ENCODE measurements at regions not wholly inside any gene's neighbourhood (a gene's known extent, or its start where the extent isn't known, plus 50 kb on each side); places are given as distances from the start of the nearest gene placed in this dataset.
"Not testable (repeated sequence)": the region's sequence is repeated elsewhere in the genome, so short reads cannot be mapped to it uniquely, and the experiment has no call there.

GRCh38 chr12:33026791-33027190 lies 130.2 kb upstream of the PKP2 start:
- H4K20me1 ChIP-seq (ENCODE audit: insufficient read depth, low read length, poor library complexity, severe bottlenecking), result no peaks in the 10 kb centered on the region
- H2AFZ ChIP-seq (ENCODE audit: low read length), result no peak overlapping the region
- H3K36me3 ChIP-seq (ENCODE audit: insufficient read depth, low read length), result no peaks in the 10 kb centered on the region
- no peaks in the 10 kb centered on the region for H3K4me1 ChIP-seq (ENCODE audit: insufficient read depth, low read length, poor library complexity, severe bottlenecking)
- no peaks in the 10 kb centered on the region for H3K79me2 ChIP-seq (ENCODE audit: insufficient read depth, low read length)
- no peaks in the 10 kb centered on the region for H3F3A ChIP-seq (ENCODE audit: low read depth)
- no peak for TF ChIP-seq CTCF (conservative IDR thresholded peaks at IDR 0.05; ENCODE audit: low read length)
- TF ChIP-seq EZH2phosphoT487 (IDR thresholded peaks at IDR 0.05; ENCODE audit: borderline replicate concordance), result no peak
- H3K9me3 ChIP-seq (ENCODE audit: insufficient read depth, low read depth, low read length), result no peaks in the 10 kb centered on the region; the same call in 1 of the 2 replicates
- H3K27me3 ChIP-seq (ENCODE audit: insufficient read depth, low read length, poor library complexity, severe bottlenecking), result no peaks in the 10 kb centered on the region
- H3K4me3 ChIP-seq (ENCODE audit: low read length, poor library complexity, severe bottlenecking), result no peak overlapping the region
- H3K9ac ChIP-seq (ENCODE audit: low read depth, low read length, poor library complexity, severe bottlenecking), result no peak overlapping the region
- H3K9me2 ChIP-seq (replicated peaks; ENCODE audit: low read depth, low read length), result no peaks in the 10 kb centered on the region
- H3K4me2 ChIP-seq (ENCODE audit: low read depth, low read length, poor library complexity, severe bottlenecking), result no peak overlapping the region

GRCh38 chr12:33022724-33023123 lies 126.1 kb upstream of the PKP2 start:
- not testable (repeated sequence) for H3F3A ChIP-seq (ENCODE audit: low read depth); H3K9me3 ChIP-seq (ENCODE audit: insufficient read depth, low read depth, low read length); H3K4me2 ChIP-seq (ENCODE audit: low read depth, low read length, poor library complexity, severe bottlenecking); H3K36me3 ChIP-seq (ENCODE audit: insufficient read depth, low read length); H3K79me2 ChIP-seq (ENCODE audit: insufficient read depth, low read length); H3K27me3 ChIP-seq (ENCODE audit: insufficient read depth, low read length, poor library complexity, severe bottlenecking); H3K4me3 ChIP-seq (ENCODE audit: low read length, poor library complexity, severe bottlenecking); H4K20me1 ChIP-seq (ENCODE audit: insufficient read depth, low read length, poor library complexity, severe bottlenecking); H3K9ac ChIP-seq (ENCODE audit: low read depth, low read length, poor library complexity, severe bottlenecking); H3K9me2 ChIP-seq (replicated peaks; ENCODE audit: low read depth, low read length); H2AFZ ChIP-seq (ENCODE audit: low read length); H3K4me1 ChIP-seq (ENCODE audit: insufficient read depth, low read length, poor library complexity, severe bottlenecking)

- not testable (repeated sequence) for H3F3A ChIP-seq (ENCODE audit: low read depth); H4K20me1 ChIP-seq (ENCODE audit: insufficient read depth, low read length, poor library complexity, severe bottlenecking); H3K36me3 ChIP-seq (ENCODE audit: insufficient read depth, low read length); H3K79me2 ChIP-seq (ENCODE audit: insufficient read depth, low read length); H3K27me3 ChIP-seq (ENCODE audit: insufficient read depth, low read length, poor library complexity, severe bottlenecking); H3K4me1 ChIP-seq (ENCODE audit: insufficient read depth, low read length, poor library complexity, severe bottlenecking); H3K9me2 ChIP-seq (replicated peaks; ENCODE audit: low read depth, low read length); H3K4me2 ChIP-seq (ENCODE audit: low read depth, low read length, poor library complexity, severe bottlenecking); H3K9me3 ChIP-seq (ENCODE audit: insufficient read depth, low read depth, low read length); H3K9ac ChIP-seq (ENCODE audit: low read depth, low read length, poor library complexity, severe bottlenecking); H2AFZ ChIP-seq (ENCODE audit: low read length); H3K4me3 ChIP-seq (ENCODE audit: low read length, poor library complexity, severe bottlenecking)
Observed at GRCh38 chr12:33017029-33017428, 120.5 kb upstream of the PKP2 start.

- H2AFZ ChIP-seq (ENCODE audit: low read length), result no peak overlapping the region
- no peaks in the 10 kb centered on the region for H3K9me3 ChIP-seq (ENCODE audit: insufficient read depth, low read depth, low read length)
- no peaks in the 10 kb centered on the region for H3K36me3 ChIP-seq (ENCODE audit: insufficient read depth, low read length)
- H3K4me2 ChIP-seq (ENCODE audit: low read depth, low read length, poor library complexity, severe bottlenecking), result no peak overlapping the region
- H3K4me1 ChIP-seq (ENCODE audit: insufficient read depth, low read length, poor library complexity, severe bottlenecking), result no peaks in the 10 kb centered on the region
- H3F3A ChIP-seq (ENCODE audit: low read depth), result no peaks in the 10 kb centered on the region
- H3K79me2 ChIP-seq (ENCODE audit: insufficient read depth, low read length), result no peaks in the 10 kb centered on the region
- no peak overlapping the region for H3K9ac ChIP-seq (ENCODE audit: low read depth, low read length, poor library complexity, severe bottlenecking)
- no peaks in the 10 kb centered on the region for H3K27me3 ChIP-seq (ENCODE audit: insufficient read depth, low read length, poor library complexity, severe bottlenecking)
- TF ChIP-seq EZH2phosphoT487 (IDR thresholded peaks at IDR 0.05; ENCODE audit: borderline replicate concordance) (no peak), CTCF (conservative IDR thresholded peaks at IDR 0.05; ENCODE audit: low read length) (no peak)
- no peaks in the 10 kb centered on the region for H4K20me1 ChIP-seq (ENCODE audit: insufficient read depth, low read length, poor library complexity, severe bottlenecking)
- H3K9me2 ChIP-seq (replicated peaks; ENCODE audit: low read depth, low read length), result no peaks in the 10 kb centered on the region
- no peak overlapping the region for H3K4me3 ChIP-seq (ENCODE audit: low read length, poor library complexity, severe bottlenecking)
Observed at GRCh38 chr12:33012226-33012625, 115.6 kb upstream of the PKP2 start.

All from Loucy (cell line).